HG02798 (cell line): ENCODE measurements at regions not wholly inside any gene's neighbourhood (a gene's known extent, or its start where the extent isn't known, plus 50 kb on each side); places are given as distances from the start of the nearest gene placed in this dataset.

Experiments used
- ATAC-seq: cut with Tn5 transposase; IDR thresholded peaks from one replicate; pipeline ENCODE4 v1.9.1; 2021; ENCODE audit warnings: mild to moderate bottlenecking; ENCODE audit not compliant: unreplicated experiment, poor library complexity

- ATAC-seq, result no peak
Measured at GRCh38 chr5:82358457-82358856, 80.3 kb upstream of the RPS23 start.

DNA sequence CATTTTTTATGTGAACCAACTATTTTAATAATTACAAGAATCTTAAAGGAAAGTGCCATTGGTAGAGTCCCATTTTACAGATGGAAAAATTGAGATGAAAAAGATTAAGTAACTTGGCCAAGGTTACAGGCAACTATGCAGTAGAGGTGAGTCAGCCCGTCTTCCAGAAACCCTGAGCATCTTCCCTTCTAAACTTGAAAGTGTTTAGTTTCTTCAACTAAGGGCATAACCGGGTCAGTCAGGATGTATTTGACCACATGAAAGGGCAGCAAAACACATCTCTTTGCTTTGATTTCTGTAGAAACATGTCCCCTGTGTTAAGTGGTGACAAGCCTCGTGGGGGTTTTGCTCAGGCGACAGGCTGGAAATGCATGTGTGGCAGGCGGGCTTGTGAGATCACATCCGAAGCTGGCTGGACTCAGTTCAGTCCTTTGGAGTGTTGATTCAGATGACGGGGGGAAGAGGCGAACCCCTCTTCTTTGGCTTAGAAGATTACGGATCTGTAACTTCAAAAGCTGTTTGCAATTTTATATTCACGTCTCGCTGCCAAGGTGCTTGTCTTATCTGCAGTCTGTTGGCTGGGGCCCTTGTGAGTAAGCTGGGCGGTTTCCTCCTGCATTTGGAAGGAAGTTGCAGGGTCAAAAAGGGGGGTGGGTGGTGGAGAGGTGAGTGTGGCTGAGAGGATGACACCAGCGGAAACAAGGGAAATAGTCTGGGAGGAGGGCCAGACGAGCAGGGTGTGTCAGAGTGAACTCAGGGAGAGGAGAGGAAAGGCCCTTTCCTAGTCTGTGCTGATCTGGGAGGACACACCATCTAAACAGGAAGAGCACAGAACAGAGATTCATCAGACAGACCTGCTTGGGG, 78.9 kb upstream of the RPS23 start:
- ATAC-seq, result peak; percentile 57

DNA sequence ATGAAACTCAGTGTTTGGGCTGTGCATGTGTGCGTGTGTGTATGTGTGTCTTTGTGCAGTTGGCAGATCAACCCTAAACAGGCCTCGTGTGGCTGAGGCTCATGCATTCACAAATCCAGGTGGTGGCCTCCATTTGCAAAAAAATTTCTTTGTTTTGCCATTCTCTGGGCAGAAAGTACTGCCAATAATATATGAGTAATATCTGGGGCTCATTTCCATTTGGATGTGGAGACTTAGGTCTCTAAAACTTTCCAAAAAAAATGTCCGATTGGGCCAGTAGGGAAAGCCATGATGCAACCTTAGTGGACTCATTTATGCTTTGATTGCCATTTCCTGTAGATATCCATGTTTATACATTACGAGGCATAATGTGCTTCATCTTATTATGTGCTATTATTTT, 77.9 kb upstream of the RPS23 start:
- ATAC-seq, result no peak

GRCh38 chr5:82355496-82355895, 77.3 kb upstream of the RPS23 start:
- no peak for ATAC-seq

- no peak for ATAC-seq
Measured at GRCh38 chr5:82355053-82355452, 76.9 kb upstream of the RPS23 start.

GRCh38 chr5:82354543-82354942, 76.4 kb upstream of the RPS23 start:
- no peak for ATAC-seq

DNA sequence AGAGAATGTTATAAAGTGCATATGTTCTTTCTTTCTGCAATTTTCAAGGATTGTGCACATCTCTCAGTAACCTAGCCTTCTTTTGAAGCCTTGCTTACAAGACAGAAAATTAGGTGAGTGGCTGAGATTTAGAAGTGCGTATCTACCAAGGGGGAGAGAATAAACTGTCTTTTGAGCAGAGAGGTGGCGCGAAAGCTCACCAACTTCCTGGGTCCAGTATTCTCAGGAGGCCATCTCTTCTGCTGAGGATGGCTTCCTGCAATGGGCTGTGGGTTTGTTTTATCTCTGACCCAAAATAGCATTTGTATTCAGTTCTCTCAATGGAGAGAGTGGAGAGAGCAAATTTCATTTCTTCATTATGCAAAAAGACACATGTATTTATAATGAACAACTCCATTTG, 75.4 kb upstream of the RPS23 start:
- ATAC-seq, result no peak

GRCh38 chr5:82352146-82352791, 74.1 kb upstream of the RPS23 start:
- ATAC-seq, result peak; percentile 4

- ATAC-seq, result peak; percentile 83
Measured at GRCh38 chr5:82351754-82352145, 73.6 kb upstream of the RPS23 start.

DNA sequence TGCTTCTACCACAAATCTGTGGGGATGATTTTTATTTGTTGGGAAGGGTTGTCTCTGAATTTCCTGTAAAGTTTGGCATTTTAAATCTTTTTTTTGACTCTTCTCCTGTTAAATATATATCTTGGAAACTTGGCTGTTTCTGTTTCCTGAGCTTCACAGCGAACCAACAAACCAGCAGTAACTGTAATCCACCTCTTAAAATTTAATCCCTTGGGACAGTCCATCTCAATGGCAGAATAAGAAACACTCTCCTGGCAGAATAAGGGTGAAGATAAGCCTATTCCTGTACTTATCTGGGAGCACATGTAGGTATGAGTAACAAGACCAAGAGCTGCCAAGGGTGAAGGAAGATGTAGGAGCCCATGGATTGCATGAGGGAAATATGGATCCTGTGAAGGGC, 73.1 kb upstream of the RPS23 start:
- ATAC-seq, result no peak

DNA sequence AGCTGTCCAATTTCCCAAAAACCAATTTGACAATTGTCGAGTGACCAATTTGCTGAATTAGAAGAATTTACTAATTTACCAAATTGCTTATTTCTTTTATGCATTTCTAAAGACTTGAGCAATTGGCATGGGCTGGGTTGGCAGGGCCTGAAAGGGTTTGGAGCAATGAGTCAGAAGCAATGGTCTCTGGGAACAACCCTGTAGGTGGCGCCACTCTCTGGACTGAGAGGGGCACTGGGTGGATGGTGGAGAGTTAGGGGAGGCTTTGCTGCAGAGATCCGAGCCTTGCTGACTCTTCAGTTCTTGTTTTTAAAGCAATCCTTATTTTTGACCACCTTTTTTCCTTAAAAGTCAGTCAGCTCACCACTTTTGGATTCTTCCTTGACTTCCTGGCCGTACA, 71.5 kb upstream of the RPS23 start:
- ATAC-seq, result no peak

GRCh38 chr5:82348784-82349425, 70.8 kb upstream of the RPS23 start:
- ATAC-seq, result no peak

- no peak for ATAC-seq
Measured at GRCh38 chr5:82347201-82347865, 69.2 kb upstream of the RPS23 start.

DNA sequence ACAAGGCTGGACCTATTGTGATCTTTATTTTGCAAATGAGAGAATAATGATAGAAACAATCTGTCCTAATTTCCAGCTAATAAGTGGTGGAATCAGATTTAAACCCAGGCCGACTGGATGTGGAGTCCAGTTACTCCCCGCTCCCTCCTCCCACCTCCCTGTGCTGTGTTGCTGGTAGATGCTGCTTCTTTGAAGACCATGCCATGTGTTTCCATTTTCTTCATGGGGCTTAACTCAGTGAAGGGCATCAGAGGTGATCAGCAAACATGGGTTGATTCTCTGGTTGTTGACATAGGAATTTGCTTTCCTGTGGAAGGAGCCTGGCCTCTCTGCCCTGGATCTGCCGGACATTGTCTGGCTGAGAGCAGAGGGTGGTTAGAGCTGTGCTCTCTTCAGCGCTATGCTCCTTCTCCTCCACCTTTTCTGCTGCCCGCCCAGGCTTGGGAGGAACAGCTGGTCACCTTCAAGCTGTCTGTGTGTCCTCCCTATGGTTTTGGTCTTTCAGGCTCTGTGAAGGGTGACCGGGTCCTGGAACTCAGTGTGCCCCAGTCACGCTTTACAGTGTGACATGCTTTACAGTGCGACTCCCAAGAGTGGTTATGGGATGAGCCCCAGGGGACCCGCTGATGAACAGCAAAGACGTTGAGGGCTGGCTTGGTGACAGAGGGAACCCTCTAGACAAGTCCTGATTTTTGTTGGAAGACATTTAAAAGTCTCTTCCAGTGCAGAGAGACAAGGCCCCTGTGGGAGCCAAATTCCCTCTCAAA, 68.4 kb upstream of the RPS23 start:
- ATAC-seq, result no peak

DNA sequence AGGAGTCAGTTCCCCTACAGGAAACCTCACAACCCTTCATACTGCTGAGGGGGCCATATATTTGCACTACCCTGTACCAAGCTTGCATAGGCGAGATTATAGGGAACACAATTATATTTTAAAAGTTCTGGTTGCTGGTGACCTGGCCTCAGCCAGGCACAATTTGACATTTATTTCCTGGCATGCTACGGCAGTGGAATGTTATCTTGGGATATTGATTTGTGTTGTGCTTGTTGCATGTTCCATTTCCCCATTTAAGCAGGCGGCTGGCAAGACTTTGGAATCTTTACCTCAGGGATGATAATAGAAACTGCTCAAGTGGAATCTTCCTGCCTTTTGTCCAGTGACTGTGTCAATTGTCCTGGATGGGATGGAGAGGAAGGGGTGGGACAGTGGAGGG, 67.0 kb upstream of the RPS23 start:
- ATAC-seq, result no peak

GRCh38 chr5:82341325-82341724, 63.2 kb upstream of the RPS23 start:
- no peak for ATAC-seq

DNA sequence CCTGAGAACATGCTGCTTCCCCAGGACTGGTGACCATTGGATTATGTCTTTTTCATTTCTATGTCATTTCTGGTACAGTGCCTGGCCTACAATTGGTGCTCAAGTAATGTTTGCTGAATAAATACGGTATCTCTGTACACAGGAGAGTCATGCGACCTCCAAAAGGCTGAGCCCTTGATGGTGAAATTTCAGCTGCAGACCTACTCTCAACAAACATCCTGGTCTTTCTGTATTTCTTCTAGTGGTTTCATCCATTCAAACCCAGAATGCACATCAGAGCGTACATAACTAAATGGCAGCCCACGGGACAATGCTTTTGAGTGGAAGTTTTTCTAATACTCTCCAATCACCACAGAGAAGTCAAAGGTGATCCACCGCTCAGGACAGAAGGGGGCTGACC, 62.6 kb upstream of the RPS23 start:
- ATAC-seq, result no peak

- no peak for ATAC-seq
Measured at GRCh38 chr5:82339792-82340191, 61.6 kb upstream of the RPS23 start.

DNA sequence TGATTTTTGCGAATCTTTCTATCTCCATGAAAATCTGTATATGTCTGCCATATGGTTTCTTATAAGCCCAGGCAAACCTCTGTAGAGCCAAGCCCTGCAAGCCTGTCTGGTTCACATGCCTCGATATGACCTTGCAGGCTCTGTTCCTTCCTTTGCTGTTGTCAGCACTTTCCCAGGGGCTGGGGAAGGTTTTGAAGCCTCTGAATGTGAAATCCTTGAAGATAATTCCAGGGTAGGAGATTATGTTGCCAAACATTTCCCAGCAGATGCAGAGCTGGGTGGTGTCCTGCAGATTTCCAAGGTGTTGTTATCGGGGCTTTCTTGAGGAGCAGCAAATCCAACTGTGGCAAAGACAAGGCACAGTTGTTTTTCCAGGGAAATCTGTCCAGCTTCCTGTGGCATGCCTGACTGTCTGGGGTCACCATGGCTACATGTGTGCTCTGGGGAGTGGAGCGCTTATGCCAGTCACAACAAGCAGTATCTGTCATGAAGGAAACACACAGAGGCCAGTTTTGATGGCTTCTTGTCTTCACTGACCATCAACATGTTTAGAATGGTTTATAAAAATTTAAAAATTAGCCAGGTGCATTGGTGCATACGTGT, 60.7 kb upstream of the RPS23 start:
- ATAC-seq, result no peak

DNA sequence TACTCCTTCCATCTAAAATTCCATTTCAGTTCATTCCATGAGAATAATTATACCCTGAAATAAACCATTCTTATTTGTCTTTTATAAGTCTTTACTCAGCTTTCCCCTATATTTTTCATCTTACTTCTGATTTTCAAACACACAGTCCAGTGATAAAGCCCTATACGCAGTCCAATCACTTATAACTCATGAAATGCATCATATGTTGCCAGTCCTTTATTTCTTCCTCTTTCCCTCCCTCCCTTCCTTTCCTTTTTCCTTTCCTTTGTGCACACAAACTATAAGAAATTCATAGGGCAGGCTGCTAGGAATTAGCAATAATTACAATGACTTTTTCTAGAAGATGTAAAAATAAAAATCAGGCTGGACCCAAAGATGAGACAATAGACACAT, 58.8 kb upstream of the RPS23 start:
- no peak for ATAC-seq
